Neural cell (in vitro differentiated cells): ENCODE measurements at regions not wholly inside any gene's neighbourhood (a gene's known extent, or its start where the extent isn't known, plus 50 kb on each side); places are given as distances from the start of the nearest gene placed in this dataset.

Experiments used
- H2AFZ ChIP-seq: fragments of 200-600, 300-800 bp; sonication (generic), shearing (Covaris generic); 2 replicates; pipeline ENCODE4 v1.6.0; 2014; ENCODE audit warnings: low read depth, mild to moderate bottlenecking, antibody characterized with exemption, low read length, moderate library complexity
- H3F3A ChIP-seq: fragments of 200-600 bp; shearing (Covaris generic); 2 replicates; pipeline ENCODE4 v1.6.1; 2016; ENCODE audit warnings: mild to moderate bottlenecking, moderate library complexity, mixed read lengths, antibody characterized with exemption, low read length; ENCODE audit not compliant: insufficient read depth, poor library complexity, severe bottlenecking
- H3K27ac ChIP-seq: fragments of 200-600, 300-800 bp; sonication (generic), shearing (Covaris generic); 2 replicates; pipeline ENCODE4 v1.5.1; 2014; ENCODE audit warnings: mild to moderate bottlenecking, low read length, moderate library complexity
- H3K27me3 ChIP-seq: fragments of 300-800, 200-600 bp; sonication (generic), shearing (Covaris generic); 2 replicates; pipeline ENCODE4 v1.6.0; 2014; ENCODE audit warnings: mild to moderate bottlenecking, low read depth, low read length, moderate library complexity; ENCODE audit not compliant: insufficient read depth
- H3K36me3 ChIP-seq: fragments of 300-800, 200-600 bp; sonication (generic), shearing (Covaris generic); 2 replicates; pipeline ENCODE4 v1.5.1; 2014; ENCODE audit warnings: mild to moderate bottlenecking, antibody characterized with exemption, low read length, moderate library complexity; ENCODE audit not compliant: insufficient read depth
- H3K4me2 ChIP-seq: fragments of 300-800, 200-600 bp; sonication (generic), shearing (Covaris generic); 2 replicates; pipeline ENCODE4 v1.6.0; 2014; ENCODE audit warnings: mild to moderate bottlenecking, low read length
- H3K4me3 ChIP-seq: fragments of 300-800, 200-600 bp; sonication (generic), shearing (Covaris generic); 2 replicates; pipeline ENCODE4 v1.5.1; 2014; ENCODE audit warnings: mild to moderate bottlenecking, low read length, moderate library complexity
- H3K79me2 ChIP-seq: fragments of 200-600 bp; shearing (Covaris generic); replicated peaks from 2 replicates; pipeline ENCODE4 v1.6.0; 2014; ENCODE audit warnings: mild to moderate bottlenecking, low read length, moderate library complexity; ENCODE audit not compliant: insufficient read depth
- H3K9ac ChIP-seq: fragments of 300-800, 200-600 bp; sonication (generic), shearing (Covaris generic); 2 replicates; pipeline ENCODE4 v1.6.1; 2016; ENCODE audit warnings: mild to moderate bottlenecking, low read length, mixed read lengths
- H3K9me2 ChIP-seq: fragments of 200-600 bp; shearing (Covaris generic); 2 replicates; pipeline ENCODE4 v1.6.1; 2016; ENCODE audit warnings: mild to moderate bottlenecking, low read length, mixed read lengths; ENCODE audit not compliant: insufficient read depth
- H3K9me3 ChIP-seq: fragments of 200-600, 300-800 bp; sonication (generic), shearing (Covaris generic); 2 replicates; pipeline ENCODE4 v1.6.1; 2016; ENCODE audit warnings: mild to moderate bottlenecking, mixed run types, low read length, moderate library complexity, mixed read lengths
- H4K20me1 ChIP-seq: fragments of 200-600 bp; shearing (Covaris generic); 2 replicates; pipeline ENCODE4 v1.6.1; 2016; ENCODE audit warnings: mild to moderate bottlenecking, mixed run types; ENCODE audit not compliant: insufficient read depth
- EP300 ChIP-seq: fragments of 450-650 bp; conservative IDR thresholded peaks from 2 replicates; pipeline ENCODE4 v1.6.1; 2014; ENCODE audit warnings: antibody characterized with exemption, mild to moderate bottlenecking, moderate library complexity; ENCODE audit not compliant: poor library complexity, severe bottlenecking
- EZH2 ChIP-seq: fragments of 200-600, 300-800 bp; shearing (Covaris generic), sonication (generic); IDR thresholded peaks from 2 replicates; pipeline ENCODE4 v1.6.1; 2014; ENCODE audit warnings: antibody characterized with exemption, low read length, borderline replicate concordance, mild to moderate bottlenecking; ENCODE audit not compliant: insufficient read depth, poor library complexity, severe bottlenecking
- MXI1 ChIP-seq: fragments of 450-650 bp; conservative IDR thresholded peaks from 2 replicates; pipeline ENCODE4 v1.6.1; 2014; ENCODE audit warnings: antibody characterized with exemption, mild to moderate bottlenecking; ENCODE audit not compliant: poor library complexity, severe bottlenecking
- POLR2AphosphoS5 ChIP-seq: IDR thresholded peaks from 2 replicates; pipeline ENCODE4 v1.6.1; 2012
- RAD21 ChIP-seq: fragments of 450-650 bp; conservative IDR thresholded peaks from 2 replicates; pipeline ENCODE4 v1.6.1; 2014; ENCODE audit warnings: antibody characterized with exemption, mild to moderate bottlenecking, moderate library complexity
- SMC3 ChIP-seq: fragments of 450-650 bp; conservative IDR thresholded peaks from 2 replicates; pipeline ENCODE4 v1.6.1; 2014; ENCODE audit warnings: antibody characterized with exemption, mild to moderate bottlenecking, moderate library complexity; ENCODE audit not compliant: poor library complexity
- TAF1 ChIP-seq: IDR thresholded peaks from 2 replicates; pipeline ENCODE4 v1.6.1; 2012; ENCODE audit warnings: low read depth
- TF ChIP-seq, protein P1 (sequence below): fragments of 450-650 bp; IDR thresholded peaks from 2 replicates; pipeline ENCODE4 v1.5.1; 2014; ENCODE audit warnings: antibody characterized with exemption, mild to moderate bottlenecking, moderate library complexity; ENCODE audit not compliant: poor library complexity, severe bottlenecking
- TF ChIP-seq, protein P2 (sequence below): IDR thresholded peaks from 2 replicates; pipeline ENCODE4 v1.6.1; 2012; ENCODE audit warnings: borderline replicate concordance

DNA sequence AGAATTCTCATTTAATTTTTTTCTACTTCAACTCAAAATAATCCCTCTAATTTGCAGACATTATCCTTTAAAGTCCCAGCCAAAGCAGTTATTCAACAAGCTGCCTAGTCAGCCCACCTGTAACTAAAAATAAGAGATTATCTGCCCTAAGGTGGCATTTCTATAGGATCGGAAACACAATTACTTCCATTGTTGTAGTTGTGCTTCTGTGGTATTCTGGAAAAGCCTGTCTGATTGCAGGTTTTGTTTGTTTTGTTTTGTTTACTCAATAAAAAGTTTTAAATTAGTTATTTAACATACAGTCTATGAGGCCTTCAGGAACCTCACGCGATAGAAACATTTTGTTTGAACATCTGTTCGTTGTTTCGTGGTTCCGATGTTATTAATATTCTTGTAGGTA is 101.0 kb downstream of the ZIC5 start:
- Histone ChIP-seq H3K27me3 (peaks cover 4% of the 10 kb centered on the region), H3K4me2 (no peak overlapping the region), H3F3A (no peaks in the 10 kb centered on the region), H2AFZ (no peak overlapping the region), H3K27ac (no peak overlapping the region), H3K9me2 (no peaks in the 10 kb centered on the region), H3K79me2 (no peaks in the 10 kb centered on the region), H4K20me1 (no peaks in the 10 kb centered on the region), H3K9me3 (no peaks in the 10 kb centered on the region), H3K9ac (no peak overlapping the region), H3K4me3 (no peak overlapping the region), H3K36me3 (no peaks in the 10 kb centered on the region)
- TF ChIP-seq, protein P1, sequence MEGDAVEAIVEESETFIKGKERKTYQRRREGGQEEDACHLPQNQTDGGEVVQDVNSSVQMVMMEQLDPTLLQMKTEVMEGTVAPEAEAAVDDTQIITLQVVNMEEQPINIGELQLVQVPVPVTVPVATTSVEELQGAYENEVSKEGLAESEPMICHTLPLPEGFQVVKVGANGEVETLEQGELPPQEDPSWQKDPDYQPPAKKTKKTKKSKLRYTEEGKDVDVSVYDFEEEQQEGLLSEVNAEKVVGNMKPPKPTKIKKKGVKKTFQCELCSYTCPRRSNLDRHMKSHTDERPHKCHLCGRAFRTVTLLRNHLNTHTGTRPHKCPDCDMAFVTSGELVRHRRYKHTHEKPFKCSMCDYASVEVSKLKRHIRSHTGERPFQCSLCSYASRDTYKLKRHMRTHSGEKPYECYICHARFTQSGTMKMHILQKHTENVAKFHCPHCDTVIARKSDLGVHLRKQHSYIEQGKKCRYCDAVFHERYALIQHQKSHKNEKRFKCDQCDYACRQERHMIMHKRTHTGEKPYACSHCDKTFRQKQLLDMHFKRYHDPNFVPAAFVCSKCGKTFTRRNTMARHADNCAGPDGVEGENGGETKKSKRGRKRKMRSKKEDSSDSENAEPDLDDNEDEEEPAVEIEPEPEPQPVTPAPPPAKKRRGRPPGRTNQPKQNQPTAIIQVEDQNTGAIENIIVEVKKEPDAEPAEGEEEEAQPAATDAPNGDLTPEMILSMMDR = no peak
- TF ChIP-seq, protein P2, sequence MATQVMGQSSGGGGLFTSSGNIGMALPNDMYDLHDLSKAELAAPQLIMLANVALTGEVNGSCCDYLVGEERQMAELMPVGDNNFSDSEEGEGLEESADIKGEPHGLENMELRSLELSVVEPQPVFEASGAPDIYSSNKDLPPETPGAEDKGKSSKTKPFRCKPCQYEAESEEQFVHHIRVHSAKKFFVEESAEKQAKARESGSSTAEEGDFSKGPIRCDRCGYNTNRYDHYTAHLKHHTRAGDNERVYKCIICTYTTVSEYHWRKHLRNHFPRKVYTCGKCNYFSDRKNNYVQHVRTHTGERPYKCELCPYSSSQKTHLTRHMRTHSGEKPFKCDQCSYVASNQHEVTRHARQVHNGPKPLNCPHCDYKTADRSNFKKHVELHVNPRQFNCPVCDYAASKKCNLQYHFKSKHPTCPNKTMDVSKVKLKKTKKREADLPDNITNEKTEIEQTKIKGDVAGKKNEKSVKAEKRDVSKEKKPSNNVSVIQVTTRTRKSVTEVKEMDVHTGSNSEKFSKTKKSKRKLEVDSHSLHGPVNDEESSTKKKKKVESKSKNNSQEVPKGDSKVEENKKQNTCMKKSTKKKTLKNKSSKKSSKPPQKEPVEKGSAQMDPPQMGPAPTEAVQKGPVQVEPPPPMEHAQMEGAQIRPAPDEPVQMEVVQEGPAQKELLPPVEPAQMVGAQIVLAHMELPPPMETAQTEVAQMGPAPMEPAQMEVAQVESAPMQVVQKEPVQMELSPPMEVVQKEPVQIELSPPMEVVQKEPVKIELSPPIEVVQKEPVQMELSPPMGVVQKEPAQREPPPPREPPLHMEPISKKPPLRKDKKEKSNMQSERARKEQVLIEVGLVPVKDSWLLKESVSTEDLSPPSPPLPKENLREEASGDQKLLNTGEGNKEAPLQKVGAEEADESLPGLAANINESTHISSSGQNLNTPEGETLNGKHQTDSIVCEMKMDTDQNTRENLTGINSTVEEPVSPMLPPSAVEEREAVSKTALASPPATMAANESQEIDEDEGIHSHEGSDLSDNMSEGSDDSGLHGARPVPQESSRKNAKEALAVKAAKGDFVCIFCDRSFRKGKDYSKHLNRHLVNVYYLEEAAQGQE = no peak
- TF ChIP-seq POLR2AphosphoS5 (no peak), SMC3 (no peak), EP300 (no peak), EZH2 (no peak), RAD21 (no peak), MXI1 (no peak), TAF1 (no peak)

DNA sequence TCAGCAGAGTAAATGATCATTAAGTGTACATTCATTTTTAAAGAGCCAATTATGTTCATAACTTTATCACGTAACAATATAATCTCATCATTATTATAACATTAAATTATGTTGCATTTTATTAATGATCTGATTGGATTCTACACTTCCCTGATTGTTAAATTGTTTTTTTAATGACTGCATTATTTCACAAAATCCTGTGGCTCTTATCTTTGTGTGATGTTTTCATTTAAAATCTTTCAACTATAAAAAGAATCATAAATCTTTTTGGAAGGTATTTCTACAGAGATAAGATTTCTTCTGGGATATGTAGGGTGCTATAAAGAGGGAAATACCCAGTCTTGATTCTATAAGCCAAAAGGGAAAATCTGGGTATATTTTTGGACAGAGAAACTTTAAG is 101.7 kb downstream of the ZIC5 start:
- no peak overlapping the region for H3K4me2 ChIP-seq
- TF ChIP-seq EP300 = no peak
- TF ChIP-seq EZH2 = no peak
- no peak for TF ChIP-seq TAF1
- TF ChIP-seq POLR2AphosphoS5 = no peak
- TF ChIP-seq MXI1 = no peak
- TF ChIP-seq, protein P2 = no peak
- TF ChIP-seq, protein P1 = no peak
- no peak for TF ChIP-seq SMC3
- no peak for TF ChIP-seq RAD21
- no peaks in the 10 kb centered on the region for H3K36me3 ChIP-seq
- no peaks in the 10 kb centered on the region for H3F3A ChIP-seq
- no peaks in the 10 kb centered on the region for H4K20me1 ChIP-seq
- no peaks in the 10 kb centered on the region for H3K9me3 ChIP-seq
- no peak overlapping the region for H2AFZ ChIP-seq
- H3K9ac ChIP-seq = no peak overlapping the region
- no peaks in the 10 kb centered on the region for H3K9me2 ChIP-seq
- H3K27ac ChIP-seq = no peak overlapping the region
- H3K79me2 ChIP-seq = no peaks in the 10 kb centered on the region
- no peak overlapping the region for H3K4me3 ChIP-seq
- H3K27me3 ChIP-seq = peaks cover 4% of the 10 kb centered on the region
